ENCODE measurements at regions not wholly inside any gene's neighbourhood (a gene's known extent, or its start where the extent isn't known, plus 50 kb on each side); places are given as distances from the start of the nearest gene placed in this dataset.

DNA sequence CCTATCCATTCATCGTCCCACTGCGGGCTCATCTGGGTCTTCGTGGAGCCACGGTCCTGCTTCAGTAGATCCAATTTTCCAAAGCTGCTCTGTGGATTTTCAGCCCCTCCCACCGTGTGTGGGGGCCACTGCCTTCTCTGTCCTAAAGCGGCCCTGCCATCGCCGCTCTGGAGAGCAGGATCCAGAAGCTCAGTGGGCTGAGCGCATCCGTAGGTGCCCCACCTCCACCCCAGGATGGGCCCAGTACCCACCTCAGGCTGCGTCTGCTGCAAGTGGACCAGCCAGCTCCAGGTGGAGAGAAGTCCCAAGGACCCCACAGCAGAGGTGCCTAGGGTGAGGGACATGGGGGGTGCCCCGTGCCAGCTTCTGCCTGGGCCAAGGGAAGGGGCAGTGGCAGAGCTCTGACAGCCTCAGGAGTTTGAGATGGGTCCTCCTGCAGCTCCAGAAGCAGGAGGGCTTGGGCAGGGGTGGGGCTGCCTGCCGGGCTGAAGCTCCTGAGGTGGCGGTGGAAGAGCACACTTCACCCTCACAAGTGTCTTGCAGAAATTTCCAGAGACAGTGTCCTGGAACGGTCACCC is 148.1 kb upstream of the C14orf180 start:
- DNase-seq = no peak

DNA sequence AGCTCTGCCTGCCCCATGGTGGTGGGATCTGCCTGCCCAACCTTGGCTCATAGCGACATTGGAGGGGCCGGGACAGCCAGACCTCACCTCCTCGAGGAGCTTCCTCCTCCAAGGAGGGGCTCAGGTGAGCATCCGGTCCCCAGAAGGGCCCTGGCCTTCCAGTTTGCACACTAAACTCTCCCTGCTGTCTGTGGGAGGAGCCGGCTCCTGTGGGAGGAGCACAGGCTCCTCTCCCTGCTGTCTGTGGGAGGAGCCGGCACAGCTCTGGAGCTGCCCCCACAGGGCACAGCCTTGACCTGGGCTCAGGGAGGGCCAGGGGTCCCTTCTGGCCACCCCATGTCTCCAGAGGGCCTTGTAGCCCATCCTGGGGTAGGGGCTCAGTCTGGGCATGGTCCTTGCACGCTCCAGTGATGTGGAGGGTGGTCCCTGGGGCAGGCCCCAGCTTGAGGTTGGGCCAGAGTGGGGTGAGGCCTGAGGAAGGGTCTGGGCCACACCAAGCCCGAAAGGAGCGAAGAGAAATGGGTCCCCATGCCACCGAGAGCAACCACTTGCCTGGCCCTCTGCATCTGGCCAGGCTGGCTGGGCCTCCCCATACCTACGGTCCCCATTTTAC is 147.5 kb upstream of the C14orf180 start:
- no peak for DNase-seq

GRCh38 chr14:104432611-104433231 is 146.8 kb upstream of the C14orf180 start:
- no peak for DNase-seq

DNA sequence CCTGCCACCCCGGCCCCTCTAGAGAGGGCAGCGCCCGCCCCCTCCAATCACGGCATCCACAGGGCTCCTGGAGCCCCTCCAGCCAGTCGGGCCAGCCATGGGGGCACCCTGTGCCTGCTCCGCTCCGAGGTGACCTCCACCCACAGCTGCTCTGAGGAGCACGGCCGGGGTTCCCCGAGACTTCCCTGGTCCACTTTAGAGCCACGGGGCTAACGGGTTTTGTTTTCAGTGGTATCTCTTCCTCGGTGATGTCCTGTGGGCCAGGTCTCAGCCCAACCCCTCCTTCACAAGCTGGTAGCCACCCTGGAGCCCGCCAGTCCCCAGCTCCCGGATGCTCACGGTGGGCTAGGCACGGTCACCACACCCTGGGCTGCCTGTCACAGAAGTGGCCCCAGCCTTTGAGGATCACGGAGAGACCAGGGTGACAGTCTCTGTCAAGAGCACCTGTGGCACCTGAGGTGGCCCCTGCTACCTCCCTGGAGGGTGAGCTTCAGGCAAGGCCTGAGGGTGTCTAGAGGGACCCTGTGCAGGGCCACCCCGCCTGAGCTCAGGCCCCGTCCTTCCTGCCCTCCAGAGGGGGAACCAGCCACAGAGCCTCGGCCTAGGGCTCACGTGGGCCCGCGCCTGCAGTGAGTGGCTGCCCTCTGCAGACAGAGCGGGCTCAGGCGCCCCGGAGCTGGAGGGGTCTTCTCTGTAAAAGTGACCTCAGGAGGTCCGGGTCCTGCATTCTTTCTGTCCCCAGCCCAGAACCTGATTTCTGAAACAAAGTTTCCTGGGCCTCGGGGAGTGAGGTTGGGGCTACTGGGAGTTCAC is 146.0 kb upstream of the C14orf180 start:
- DNase-seq = no peak

GRCh38 chr14:104434214-104435076 is 145.1 kb upstream of the C14orf180 start:
- no peak for DNase-seq

- no peak for DNase-seq
These were observed 144.2 kb upstream of the C14orf180 start for GRCh38 chr14:104435147-104436046.

DNA sequence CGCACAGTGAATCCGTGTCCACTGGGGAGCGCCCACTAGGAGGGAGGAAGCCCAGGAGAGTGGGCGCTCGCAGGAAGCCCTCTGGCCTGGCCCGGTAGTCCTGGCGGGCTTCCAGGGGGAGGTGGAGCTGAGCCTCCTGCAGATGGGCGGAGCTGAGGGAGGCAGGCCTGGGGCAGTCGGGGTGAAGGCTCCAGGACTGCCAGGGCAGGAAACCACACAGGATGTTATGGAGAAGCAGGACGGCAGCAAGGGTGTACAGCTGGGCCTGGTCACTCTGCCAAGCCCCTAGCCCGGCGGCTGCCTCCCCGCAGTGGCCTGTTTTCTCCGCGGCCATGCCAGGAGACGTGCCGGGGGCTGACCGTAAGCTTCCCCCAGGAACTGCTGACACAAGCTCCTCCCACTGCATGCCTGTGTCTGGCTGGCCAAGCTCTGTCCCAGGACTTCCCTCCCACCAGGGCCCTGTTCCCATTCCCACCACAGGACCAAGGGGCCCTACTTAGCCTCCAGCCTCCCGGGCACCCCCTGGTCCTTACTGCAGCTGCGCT is 143.4 kb upstream of the C14orf180 start:
- DNase-seq = peak; percentile 27

GRCh38 chr14:104436741-104437701 is 142.5 kb upstream of the C14orf180 start:
- no peak for DNase-seq

DNA sequence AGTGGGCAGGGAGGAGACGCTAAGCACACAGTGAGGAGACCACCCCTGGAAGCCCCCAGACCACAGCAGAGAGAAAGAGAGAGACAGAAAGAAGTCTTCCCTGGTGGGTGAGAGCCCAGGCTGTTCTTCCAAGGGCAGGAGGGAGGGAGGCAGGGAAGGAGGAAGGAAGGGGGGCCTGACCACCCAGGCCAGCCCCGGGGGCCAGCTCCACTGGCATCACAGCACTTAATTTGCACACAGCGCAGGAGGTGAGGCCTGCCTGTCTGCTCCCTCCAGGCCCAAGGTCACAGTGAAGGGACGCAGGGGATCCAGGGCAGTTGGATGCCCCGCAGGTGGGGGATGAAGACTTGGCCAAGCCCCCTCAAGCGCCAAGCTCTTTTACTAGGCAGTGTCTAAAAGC is 141.9 kb upstream of the C14orf180 start:
- DNase-seq = no peak

DNA sequence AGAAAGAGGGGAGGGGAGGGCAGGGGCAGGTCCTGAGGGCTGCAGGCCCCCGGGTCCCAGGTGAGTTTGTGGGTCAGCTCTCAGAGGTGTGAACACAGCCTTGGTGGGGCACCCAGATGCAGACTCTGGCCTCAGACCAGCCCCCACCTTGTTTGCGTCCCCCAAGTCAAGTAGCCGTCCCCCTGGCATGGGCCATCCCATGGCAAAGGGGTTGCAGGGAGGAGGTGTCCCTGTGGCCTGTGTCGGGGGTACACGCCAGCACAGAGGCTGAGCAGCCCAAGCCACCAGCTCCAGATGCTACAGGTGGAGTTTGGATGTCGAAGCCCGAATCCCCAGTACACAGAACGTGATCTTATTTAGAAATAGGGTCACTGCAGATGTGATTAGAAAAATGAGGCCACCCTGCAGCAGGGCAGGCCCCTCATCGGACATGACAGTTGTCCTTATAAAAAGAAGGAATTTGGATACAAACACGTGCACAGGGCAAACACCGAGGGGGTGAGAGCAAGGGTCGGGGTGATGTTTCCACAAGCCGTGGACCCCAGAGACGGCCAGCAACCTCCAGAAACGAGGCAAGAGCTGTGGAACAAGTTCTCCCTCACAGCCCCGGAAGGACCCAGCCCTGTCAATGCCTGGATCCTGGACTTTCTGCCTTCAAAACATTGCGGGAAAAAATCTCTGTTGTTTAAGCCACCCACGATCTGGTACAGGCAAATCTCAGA is 141.2 kb upstream of the C14orf180 start:
- no peak for DNase-seq

DNA sequence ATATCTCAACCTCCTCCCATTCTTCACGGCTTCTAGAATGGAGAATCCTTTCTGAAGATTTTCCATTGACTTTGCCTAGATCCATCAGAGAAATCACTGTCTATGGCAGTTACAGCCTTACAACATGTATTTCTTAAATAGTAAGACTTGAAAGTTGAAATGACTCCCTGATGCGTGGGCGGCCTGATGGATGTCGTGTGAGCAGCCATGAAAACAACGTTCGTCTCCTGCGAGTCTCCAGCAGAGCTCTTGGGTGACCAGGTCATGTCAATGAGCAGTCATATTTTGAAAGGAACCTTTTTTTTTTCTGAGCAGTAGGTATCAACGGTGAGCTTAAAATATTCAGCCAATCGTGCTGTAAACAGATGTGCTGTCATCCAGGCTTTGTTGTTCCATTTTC is 139.9 kb upstream of the C14orf180 start:
- no peak for DNase-seq

GRCh38 chr14:104440297-104440956 is 139.1 kb upstream of the C14orf180 start:
- DNase-seq = no peak

DNA sequence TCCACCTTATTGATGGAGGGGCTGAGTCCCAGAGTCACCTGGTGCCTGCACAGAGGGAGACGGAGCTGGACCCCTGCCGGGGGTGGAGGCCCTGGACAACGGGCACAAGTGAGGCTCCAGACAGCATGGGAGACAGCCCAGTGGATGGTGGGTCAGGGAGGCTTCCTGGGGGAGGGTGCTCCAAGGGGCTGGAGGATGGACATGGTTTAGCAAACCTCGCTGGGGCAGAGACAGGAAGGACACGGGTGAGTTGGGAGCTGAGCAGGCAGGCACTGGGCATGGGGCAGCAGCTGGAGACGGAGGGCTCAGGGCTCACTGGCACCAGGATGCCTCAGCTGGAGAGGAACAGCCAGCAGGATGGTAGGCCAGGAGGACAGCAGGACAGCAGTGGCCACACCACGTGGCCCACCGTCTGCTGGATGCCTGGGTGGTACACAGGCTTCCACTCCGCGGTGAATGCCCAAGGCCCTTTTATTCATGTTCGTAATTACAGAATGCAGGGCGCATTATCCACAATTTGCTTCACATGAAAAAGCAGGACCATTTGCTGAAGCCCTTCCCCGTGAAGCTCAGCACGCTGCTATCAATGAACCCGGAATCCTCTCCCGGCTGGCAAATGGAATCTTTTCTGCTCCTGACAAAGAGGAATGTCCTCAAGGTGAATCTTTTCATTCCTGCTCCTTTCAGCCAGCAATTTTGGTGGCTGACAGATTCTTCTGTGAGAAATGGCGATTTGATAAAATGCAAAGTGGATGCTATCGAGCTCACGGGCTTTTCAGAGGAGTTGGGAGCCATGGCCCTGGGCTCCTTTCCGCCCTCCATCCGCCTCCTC is 138.1 kb upstream of the C14orf180 start:
- DNase-seq = no peak

DNA sequence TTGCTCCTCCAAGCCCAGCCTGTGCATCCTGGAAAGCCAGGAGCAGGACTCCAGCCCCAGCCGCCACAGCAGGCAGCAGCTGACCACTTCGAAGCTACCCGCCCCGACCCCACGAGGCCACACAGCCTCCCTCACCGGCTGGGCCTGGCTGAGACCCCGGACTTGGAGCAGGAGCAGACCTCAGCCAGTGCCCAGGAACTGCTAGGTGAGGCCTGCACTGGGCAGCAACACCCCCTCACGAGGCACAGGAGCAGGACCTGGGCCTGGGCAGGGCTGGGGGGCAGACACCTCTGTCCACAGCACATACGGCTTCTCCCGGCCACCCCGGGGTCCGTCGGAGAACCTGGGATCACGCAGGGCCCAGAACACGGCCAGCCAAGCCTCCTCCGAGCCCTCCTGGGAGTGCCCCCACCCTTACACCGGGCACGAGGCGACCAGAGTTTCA is 137.4 kb upstream of the C14orf180 start:
- DNase-seq = no peak

DNA sequence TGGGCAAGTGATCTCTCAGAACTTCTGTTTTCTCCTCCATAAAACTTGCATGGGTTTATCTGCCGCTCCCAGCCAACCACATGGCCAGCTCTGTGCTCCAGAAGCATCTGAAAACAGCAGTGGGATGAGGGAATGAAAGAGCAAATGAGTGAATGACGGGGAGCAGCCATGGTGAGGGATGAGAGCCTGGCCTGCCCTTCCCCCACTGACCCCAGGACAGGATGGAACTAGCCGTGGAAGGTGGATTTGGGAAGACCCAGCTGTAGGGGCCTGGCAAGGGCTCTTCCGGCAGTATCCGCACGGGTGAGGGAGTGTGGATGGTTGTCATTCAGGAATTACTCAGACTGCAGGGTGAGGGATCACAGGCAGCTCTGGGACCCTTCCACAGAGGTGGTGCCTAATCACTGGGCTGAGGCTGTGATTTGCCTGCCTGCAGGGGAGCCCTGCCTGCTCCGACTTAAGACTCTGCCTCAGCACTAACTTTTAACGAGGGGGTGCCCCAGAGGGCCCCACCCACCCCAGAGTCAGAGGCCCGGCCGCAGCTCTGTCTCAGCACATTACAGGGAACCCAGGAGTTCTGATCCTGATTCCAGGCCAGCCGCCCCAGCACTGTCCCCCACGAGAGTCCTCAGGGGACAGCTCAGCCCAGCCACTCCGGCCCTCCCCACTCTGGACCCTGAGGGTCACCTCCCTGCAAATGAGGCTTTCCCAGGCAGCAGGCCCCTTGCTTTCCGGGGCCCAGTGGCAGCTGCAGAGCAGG is 136.8 kb upstream of the C14orf180 start:
- no peak for DNase-seq

DNA sequence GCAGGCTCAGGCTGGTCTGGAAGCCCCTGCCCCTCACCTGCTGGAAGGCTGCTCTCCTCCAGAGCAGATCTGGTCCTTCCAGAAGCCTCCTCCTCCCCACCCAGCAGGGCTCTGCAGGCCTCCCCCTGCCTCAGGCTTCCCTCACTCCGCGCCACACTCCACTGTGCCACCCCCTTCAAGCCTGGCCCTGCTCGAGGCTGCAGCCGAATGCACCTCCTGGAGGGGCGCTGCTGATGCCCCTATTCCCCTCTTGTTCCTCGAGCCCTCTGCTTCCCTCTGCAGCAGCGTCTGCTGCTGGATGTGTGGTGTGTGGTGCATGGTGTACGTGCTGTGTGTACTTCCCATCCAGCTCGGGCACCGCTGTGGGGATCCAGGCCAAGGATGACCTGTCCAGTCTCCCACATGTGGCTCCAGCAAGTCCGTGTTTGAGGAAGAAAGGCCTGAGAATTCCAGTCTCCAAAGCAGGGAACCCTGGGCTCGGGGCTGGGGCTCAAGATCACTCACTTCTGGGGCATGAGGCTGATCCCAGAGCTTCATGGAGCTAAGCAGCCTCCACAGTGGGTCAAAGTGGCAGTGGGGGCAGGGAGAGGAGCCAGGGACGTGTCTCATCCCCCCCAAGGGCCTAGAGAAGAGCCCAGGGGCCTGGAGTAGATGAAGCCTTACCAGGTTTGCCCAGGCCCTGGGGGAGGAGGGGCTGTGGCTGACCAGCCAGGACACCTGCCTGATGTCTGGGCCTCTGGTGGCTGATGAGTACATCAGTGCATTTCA is 136.0 kb upstream of the C14orf180 start:
- DNase-seq = no peak
